Gastroesophageal sphincter (tissue), 3 donors: ENCODE measurements at regions not wholly inside any gene's neighbourhood (a gene's known extent, or its start where the extent isn't known, plus 50 kb on each side); places are given as distances from the start of the nearest gene placed in this dataset.

Experiments used
- EP300 ChIP-seq: sonication (generic); formaldehyde crosslinking; IDR thresholded peaks from one replicate; pipeline ENCODE4 v1.6.1; 2017; ENCODE audit warnings: antibody characterized with exemption, mild to moderate bottlenecking
- POLR2A ChIP-seq, 2 donors: fragments of 450-650 bp; IDR thresholded peaks; one replicate each; pipeline ENCODE4 v1.6.1; 2017; ENCODE audit warnings: antibody characterized with exemption in 2 of 2, mild to moderate bottlenecking in 2 of 2, moderate library complexity in 1 of 2
- TF ChIP-seq, protein P1 (sequence below), 4 experiments: fragments of 200-600 bp in 2 of 4; fragments of 450-650 bp in 2 of 4; sonication (generic) in 1 of 4; IDR thresholded peaks; one replicate each; pipeline ENCODE4 v1.5.1; 2017 to 2019; ENCODE audit warnings: antibody characterized with exemption in 4 of 4, mild to moderate bottlenecking in 2 of 4, moderate library complexity in 2 of 4

DNA sequence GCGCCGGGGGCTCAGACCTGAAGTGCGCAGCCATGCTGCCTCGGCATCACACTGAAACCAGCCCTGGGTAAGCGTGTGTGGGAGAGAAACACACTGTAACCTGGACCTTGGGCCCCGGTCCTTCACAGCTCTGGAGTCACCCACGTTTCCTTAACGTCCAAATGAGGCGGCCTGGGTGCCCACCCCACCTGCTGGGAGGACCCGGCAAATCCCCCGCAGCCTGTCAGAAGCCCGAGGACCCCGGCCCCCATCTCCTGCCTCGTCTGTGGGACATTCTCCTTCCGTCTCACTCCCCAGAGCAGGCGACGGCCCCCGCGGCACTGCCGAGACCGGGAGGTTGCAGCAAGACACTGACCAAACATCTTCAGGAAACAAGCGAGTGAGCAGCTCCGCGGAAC is 66.5 kb upstream of the GALNT9 start:
- TF ChIP-seq, protein P1, sequence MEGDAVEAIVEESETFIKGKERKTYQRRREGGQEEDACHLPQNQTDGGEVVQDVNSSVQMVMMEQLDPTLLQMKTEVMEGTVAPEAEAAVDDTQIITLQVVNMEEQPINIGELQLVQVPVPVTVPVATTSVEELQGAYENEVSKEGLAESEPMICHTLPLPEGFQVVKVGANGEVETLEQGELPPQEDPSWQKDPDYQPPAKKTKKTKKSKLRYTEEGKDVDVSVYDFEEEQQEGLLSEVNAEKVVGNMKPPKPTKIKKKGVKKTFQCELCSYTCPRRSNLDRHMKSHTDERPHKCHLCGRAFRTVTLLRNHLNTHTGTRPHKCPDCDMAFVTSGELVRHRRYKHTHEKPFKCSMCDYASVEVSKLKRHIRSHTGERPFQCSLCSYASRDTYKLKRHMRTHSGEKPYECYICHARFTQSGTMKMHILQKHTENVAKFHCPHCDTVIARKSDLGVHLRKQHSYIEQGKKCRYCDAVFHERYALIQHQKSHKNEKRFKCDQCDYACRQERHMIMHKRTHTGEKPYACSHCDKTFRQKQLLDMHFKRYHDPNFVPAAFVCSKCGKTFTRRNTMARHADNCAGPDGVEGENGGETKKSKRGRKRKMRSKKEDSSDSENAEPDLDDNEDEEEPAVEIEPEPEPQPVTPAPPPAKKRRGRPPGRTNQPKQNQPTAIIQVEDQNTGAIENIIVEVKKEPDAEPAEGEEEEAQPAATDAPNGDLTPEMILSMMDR (IDR thresholded peaks at IDR 0.05), result no peak
- TF ChIP-seq EP300, result no peak
- no peak for TF ChIP-seq POLR2A (IDR thresholded peaks at IDR 0.05)
